ENCODE measurements at regions not wholly inside any gene's neighbourhood (a gene's known extent, or its start where the extent isn't known, plus 50 kb on each side); places are given as distances from the start of the nearest gene placed in this dataset.
"Not testable (repeated sequence)": the region's sequence is repeated elsewhere in the genome, so short reads cannot be mapped to it uniquely, and the experiment has no call there.

DNA sequence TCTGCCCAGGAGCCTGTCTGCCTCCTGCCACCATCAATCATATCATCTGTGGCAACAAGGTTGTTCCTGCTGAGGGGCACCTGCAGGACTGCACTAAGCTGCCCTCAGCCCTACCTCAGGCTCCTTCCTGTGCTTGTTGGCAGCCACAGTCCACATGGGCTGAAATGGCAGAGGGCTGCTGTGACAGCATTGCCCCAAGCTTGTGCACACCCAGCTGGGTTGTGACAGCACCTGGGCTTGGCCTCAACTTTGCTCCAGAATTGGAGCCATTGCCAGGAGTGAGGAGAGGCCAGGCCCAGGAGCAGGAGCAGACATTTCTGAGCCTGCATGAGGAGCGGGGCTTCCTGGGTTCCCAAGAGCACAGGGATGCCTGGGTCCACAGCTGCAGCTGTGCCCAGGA is 340.9 kb upstream of the CHRM2 start:
- no peak for DNase-seq

DNA sequence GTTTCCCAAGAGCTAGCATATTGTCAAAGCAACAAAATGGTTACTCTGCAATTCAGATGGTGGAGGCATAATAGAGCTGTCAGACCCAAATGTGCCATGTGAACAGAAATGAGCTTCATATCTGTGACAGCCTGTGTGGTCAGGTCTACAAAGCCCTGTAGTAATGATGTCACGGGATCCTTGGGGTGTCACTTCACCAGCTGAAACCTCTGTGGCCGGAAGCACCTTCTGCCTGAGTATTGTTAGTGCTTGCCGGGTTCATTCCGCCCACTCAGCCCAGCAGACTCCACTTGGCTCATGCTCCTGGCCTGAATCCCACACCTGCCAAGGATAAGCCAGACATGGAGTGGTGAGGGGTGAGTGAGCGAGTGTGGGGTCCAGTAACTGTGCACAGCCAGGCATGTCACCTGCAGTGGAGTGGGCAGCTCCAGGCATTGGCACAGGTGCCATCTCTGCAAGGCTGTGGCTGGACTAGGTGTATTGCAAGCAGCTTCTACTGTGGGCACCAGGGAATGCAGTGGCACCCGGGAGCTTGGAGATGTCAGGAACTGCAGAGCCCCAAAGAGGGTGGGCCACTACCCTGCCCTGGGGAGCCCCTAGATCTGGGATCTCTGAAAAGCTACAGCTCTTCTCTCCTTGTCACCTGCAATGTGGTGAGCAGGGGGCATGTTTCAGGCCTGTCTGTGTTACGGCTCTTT is 341.9 kb upstream of the CHRM2 start:
- DNase-seq: no peak

DNA sequence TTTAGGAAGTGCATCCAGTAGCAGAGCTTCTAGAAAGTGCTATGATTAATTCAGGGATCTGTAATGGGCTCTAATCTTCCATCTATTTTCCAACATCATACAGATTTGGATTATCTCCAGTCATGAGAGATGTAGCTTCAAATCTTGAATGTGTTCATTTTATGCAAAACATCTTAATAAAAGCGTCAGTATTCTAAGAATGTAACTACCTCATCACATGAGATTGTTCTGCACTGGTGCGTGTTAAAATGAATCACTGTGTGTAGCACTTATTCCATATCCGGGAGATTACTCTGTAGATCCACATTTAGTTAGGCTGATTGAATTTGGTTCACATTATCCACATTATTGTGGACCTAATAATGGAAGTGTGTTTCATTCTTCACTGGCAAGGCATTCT is 344.9 kb upstream of the CHRM2 start:
- no peak for DNase-seq

DNA sequence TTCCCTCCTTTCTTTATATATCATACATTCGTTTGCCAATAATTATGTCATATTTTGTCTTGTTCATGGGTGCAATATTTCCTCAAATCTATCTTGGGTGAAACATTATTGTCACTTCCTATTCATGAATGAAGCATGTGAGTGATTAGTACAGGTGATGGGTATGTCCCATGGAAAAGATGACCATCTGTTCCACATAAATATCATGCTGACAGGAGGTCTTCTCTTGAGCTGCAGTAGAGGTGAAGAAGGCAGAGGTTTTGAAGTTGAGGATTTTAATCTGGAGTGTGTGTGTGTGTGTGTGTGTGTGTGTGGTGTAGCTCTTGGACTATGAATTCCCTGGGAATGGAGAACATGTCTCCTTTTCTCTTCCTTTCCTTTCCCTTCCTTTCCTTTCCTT is 350.5 kb upstream of the CHRM2 start:
- DNase-seq: no peak

DNA sequence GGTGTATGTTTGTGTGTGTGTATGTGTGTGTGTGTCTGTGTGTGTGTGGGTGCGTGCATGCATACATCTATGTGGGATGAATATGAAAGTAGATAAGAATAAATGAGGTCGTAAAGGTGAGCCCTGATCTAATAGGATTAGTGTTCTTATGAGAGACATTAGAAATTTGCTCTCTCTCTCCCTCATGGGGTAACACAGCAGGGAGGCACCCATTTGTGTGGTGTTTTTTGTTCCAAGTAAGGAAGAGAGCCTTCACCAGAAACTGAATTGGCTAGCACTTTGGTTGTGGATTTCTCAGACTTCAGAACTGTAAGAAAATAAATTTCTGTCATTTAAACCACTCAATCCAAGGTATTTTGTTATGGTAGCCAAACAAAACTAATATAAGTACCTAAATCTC is 353.7 kb upstream of the CHRM2 start:
- no peak for DNase-seq

DNA sequence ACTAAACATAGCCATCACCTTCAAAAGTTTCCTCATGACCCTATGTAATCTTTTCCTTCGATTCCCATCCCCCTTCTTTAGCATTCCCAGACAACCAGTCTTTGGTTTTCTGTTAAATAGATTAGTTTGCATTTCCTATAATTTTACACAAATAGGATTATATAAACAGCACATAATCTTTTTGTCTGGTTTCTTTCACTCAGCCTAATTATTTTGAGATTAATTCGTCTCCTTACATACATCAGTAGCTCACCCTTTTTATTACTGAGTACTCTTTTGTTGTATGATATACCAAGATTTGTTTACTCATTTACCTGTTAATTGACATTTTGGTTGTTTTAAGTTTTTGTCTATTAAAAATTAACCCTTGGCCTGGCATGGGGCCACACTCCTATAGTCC is 354.7 kb upstream of the CHRM2 start:
- DNase-seq: no peak

DNA sequence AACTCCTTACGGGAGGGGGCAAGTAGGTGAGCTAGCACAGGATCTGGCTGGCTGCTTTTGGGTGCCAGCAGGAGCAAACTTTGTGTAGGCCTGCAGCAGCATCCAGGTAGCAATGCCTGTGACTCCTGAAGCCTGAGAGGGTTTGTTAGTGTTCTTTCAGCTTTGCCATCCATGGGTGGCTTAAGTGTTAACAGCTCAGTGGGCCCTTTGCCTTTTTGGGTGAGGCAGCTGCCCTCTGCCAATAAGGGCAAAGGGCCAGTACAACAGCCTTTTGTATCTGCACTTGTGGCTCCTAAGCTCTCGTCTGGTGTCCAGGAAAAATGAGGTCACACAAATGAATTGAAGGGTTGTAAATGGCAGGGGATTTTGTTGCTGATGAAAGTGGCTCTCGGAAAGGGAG is 359.0 kb upstream of the CHRM2 start:
- no peak for DNase-seq

DNA sequence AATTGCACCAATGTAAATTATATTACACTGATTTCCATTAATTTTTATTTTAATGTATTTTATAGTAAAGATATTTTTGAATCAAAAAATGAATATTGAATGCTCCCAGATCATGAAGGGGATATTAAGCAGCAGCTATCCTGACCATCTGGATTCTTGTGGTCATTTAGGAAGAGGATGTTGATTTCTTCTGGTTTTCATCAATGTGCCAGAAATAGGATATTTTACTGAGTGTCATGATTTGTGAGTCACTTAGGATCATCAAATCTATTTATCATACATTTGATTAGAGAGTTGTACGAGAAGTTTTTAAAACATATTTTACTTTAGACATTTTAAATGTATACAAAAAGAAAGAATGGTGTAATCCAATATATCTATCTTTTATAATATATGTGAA is 366.3 kb upstream of the CHRM2 start:
- DNase-seq: no peak

DNA sequence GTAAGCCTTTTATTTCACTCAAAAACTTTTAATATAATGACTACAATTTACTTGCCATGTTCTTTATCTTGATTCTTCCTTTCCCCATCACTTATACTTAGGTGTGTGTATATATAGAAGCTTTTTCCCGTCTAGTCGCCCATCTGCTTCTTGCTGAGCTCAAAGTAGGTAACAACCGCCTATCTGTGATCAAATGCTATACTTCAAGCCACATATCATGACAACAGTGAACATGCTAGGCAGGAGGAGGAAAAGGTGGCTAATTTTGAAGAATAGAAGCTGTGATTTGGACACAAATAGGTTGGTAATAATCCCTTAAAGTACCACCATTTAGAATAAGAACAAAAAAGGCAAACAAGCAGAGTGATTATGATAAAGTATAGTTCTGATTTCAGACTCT is 367.3 kb upstream of the CHRM2 start:
- no peak for DNase-seq

DNA sequence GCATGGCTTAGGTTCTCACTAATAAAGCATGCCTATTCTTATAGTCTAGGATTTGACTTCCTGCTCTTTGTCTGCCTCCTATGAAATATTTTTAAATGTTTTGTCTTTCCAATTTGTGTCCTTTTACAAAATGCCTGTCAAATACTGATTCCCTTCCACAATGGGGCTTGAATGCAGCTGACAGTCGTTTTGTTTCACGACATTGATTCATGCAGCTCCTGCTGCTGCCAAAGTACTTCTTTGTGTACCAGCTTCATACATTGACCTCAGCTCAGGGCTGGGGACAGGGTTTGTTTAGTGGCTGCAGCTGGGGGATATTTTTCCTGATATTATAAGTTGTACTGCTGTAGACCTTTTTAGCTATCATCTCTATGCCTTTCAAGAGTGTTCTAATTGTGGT is 371.9 kb upstream of the CHRM2 start:
- no peak for DNase-seq

DNA sequence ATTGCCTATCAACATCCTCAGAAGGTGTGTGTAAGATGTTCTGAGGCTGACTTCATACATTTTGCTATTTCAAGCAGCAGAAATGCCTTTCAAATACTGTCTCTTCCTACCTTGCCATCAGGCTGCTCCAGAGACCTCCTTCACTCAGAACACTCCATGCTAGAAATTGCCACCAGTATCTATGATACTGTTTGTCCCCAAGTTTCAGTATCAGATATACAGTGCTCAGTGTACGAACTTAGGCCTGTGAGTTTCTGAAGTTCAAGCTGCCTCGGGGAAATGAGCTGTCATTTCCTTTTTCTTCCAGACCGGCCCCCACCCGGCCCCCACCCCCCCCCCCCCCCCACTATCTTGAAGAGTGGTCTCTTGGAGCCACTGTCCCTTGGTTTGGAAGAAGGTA is 373.4 kb upstream of the CHRM2 start:
- DNase-seq: no peak

DNA sequence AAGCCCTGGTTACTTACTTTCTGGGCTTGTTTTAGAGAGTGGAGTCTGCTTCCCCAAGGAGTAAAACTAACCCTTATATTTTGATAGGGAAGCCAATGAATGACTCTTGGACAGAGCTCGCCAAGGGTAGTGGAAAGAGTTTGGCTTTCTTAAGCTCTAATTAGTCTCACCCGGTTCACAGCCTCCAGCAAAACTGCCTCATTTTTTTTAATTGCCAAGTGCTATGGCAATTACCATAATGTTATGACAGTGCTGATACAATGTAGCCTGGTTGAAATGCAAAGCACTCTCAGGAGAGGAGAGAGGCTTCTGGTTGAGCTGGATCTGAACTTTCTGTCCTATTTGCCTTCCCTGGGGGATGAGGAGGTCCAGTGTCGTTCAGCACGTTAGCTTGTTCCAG is 376.1 kb upstream of the CHRM2 start:
- no peak for DNase-seq

DNA sequence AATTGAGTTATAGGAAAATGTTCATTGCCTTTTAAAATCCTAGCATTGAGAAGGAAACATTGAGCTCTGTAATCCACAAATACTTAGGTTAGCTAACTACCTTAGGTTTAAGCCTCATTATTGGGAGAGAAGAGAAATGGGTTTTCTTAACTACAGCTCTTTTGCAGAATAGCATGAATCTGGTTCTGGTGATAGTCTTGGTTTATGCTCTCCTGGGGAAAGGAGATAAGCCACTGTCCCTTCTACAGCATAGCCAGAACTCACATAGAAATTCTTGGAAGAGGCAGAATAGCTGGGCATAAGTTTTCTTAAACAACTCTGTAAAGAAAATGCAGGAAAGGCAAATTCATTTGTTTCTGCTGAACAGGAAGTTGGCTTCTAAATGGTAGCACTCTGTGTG is 378.6 kb upstream of the CHRM2 start:
- no peak for DNase-seq

DNA sequence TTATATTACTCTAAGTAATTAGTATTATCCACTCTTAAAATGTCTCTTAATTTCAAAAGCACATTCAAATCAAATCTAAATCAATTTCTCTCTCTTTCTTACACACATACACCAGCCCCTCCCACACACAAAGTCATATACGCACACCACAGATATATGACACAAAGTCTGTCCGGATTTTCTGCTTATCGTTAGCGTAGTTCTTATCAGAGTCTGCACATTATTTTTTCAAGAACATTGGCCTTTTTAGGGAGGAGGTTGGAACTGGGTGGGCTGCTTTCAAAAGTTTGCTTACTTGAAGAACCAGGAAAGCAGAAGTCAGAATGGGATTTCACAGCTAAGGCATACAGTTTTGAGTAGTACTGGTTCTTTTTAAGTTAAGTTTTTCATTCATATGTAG is 387.6 kb upstream of the CHRM2 start:
- DNase-seq: no peak

DNA sequence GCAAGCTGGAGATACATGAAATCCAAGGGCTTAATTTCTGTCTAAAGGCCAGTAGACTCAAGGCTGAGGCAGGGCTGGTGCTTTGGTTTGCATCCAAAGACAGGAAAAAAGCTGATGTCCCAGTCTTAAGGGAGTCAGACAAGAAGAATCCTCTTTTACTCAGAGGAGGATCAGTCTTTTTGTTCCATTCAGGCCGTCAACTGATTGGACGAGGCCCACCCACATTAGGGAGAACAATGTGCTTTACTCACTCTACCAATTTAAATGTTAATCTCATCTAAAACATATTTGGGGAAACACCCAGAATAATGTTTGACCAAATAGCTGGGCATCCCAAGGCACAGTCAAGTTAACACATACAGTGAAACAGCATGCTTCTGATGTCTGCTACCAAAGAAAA is 388.5 kb upstream of the CHRM2 start:
- DNase-seq: no peak

DNA sequence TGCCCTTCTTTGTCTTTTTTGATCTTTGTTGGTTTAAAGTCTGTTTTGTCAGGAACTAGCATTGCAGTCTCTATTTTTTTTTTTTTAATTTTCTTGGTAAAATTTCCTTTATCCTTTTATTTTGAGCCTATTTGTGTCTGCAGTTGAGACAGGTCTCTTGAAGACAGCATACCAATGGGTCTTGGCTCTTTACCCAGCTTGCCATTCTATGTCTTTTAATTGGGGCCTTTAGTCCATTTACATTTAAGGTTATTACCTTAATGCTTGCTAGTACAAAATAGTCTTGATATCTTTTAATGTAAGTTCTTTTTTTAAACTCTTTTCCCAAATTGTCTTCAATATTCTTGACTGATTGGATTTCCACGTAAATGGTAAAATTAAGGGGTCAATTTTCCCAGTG is 398.3 kb upstream of the CHRM2 start:
- no peak for DNase-seq

DNA sequence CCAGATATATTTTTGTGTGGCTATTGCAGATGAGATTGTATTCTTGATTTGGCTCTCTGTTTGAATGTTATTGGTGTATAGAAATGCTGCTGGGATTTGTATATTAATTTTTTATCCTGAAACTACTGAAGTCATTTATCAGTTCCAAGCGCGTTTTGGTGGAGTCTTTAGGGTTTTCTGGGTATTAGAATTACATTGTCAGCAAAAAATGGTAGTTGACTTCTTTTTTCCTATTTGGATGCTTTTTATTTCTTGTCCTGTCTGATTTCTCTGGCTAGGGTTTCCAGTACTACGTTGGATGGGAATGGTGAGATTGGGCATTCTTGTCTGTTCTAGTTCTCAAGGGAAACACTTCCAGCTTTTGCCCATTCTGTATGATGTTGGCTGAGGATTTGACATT is 415.5 kb upstream of the CHRM2 start:
- DNase-seq: no peak

DNA sequence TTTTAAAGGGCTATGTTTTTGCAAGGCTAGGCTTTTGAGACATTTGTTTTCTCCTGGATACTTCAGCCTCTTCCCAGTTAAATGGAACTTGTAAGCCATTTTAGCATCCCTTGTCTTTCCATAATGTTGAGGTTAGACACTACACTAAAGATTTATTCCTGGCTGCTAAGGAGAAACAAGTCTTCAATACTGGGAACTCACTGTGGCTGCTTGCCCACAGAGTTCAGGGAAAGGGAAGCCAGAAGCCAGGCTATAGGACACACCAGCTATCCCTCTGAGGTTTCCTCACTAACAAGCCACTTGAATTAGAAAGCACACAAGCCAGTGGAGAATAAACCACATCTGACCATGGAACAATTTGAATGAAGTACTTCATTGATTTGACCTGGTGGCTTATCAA is 421.7 kb upstream of the CHRM2 start:
- no peak for DNase-seq

DNA sequence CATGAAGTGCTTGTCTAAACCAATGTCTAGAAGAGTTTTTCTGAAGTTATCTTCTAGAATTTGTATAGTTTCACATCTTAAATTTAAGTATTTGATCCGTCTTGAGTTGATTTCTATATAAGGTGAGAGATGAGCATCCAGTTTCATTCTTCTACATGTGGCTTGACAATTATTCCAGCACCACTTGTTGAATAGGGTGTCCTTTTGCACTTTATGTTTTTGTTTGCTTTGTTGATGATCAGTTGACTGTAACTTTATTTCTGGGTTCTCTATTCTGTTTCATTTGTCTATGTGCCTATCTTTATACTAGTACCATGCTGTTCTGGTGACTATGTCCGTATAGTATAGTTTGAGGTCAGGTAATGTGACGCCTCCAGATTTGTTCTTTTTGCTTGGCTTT is 426.6 kb upstream of the CHRM2 start:
- no peak for DNase-seq

DNA sequence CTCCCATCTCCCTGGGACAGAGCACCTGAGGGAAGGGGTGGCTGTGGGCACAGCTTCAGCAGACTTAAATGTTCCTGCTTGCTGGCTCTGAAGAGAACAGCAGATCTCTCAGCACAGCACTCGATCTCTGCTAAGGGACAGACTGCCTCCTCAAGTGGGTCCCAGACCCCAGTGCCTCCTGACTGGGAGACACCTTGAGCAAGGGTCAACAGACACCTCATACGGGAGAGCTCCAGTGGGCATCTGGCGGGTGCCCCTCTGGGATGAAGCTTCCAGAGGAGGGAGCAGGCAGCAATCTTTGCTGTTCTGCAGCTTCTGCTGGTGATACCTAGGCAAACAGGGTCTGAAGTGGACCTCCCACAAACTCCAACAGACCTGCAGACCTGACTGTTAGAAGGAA is 436.7 kb upstream of the CHRM2 start:
- DNase-seq: not testable (repeated sequence)

DNA sequence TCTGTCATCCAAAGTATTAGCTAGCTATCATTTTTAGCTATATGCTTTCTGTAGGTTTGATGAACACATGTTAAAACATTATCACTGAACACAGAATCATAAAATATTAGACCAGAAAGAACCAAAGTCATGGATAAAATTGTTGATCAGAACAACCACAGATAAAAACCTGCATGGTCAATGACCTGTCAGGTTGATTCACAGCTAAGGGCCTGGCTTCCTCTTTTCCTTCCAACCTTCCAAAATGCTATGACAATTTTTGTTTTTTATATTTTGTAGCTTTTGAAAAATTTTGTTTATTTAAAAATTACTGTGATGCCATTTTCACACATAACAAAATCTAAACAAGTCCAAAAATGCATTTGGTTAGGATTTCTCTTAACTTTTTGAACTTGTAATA is 444.4 kb upstream of the CHRM2 start:
- DNase-seq: no peak

DNA sequence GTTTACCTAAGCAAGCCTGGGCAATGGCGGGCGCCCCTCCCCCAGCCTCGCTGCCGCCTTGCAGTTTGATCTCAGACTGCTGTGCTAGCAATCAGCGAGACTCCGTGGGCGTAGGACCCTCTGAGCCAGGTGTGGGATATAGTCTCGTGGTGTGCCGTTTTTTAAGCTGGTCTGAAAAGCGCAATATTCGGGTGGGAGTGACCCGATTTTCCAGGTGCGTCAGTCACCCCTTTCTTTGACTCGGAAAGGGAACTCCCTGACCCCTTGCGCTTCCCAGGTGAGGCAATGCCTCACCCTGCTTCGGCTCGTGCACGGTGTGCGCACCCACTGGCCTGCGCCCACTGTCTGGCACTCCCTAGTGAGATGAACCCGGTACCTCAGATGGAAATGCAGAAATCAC is 442.6 kb upstream of the MTPN start:
- not testable (repeated sequence) for DNase-seq

DNA sequence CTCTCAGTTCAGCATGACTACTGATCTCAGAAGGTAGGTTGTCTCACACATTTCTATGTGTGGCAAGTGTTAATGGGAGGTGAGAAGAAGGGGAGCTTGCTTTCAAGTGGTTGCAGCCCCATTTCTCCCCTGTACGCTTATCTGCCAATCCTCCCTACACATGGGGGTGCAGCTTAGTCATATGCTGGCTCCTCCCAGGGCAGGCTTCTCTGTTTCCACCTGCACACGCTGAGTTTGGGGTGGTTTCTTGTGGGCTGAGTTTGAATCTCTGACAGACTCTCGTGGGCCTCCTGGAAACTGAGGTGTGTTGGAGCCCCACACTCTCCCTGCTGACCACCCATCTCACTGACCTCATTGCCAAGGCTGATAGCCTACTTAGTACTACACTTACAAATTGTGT is 435.8 kb upstream of the MTPN start:
- DNase-seq: no peak

DNA sequence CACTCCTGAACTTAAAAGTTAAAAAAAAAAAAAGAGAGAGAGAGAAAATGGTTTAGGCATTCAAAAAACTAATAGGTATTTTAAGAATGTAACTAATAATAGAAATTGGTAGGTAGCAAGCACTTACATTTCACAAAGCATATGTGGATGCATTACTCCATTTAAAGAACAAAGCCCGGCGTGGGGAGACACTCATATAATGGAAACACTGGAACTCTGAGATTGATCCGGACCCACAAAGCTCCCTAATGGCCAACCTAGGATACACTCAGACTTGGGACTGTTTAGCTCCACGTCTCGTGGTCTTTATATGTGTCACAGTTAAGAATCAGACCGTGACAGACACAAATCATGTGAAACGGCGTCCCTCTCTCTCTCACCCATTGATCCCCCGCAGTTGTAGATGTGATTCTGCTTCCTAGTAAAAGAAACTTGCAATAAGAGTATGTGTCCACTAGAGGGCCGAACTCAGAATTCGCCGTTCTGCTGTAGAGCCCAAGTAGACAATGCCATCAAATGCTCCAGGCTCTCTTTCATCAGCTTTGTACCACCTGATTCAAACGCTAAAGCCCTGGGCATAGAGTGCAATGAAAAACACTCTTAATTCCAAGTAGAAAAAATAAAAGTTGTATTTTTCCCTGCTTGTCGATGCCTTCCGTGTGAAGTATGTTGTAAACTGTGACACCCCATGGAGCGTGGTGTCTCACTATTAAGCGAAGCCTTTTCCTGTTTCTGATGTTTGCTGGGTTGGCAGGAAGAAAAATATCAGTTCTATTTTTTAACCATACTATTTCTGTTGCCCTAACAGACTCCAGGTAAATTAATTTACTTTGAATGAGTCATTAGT is 429.0 kb upstream of the MTPN start:
- no peak for DNase-seq

DNA sequence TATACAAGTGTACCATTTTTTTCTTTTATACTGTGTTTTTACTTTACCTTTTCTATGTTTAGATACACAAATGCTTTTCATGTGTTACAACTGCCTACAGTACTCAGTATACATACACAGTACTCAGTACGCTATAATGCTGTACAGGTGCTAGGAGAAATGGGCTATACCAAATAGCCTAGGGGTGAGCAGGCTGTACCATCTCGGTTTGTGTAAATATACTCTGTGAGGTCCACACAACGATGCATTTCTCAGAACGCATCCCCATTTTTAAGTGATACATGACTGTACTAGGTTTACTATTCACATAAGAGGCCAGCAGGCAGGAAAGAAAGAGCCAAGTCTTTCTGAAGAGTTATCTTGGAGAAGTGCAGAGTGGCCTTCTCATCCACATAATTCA is 426.4 kb upstream of the MTPN start:
- no peak for DNase-seq
